ENCODE measurements at regions not wholly inside any gene's neighbourhood (a gene's known extent, or its start where the extent isn't known, plus 50 kb on each side); places are given as distances from the start of the nearest gene placed in this dataset.
"Not testable (repeated sequence)": the region's sequence is repeated elsewhere in the genome, so short reads cannot be mapped to it uniquely, and the experiment has no call there.

GRCh38 chr2:129468879-129469278 is 510.6 kb upstream of the RAB6C start:
- DNase-seq (ENCODE audit: low read depth): no peak

GRCh38 chr2:129469389-129469788 is 510.1 kb upstream of the RAB6C start:
- no peak for DNase-seq (ENCODE audit: low read depth)

GRCh38 chr2:129469871-129470270 is 509.6 kb upstream of the RAB6C start:
- no peak for DNase-seq (ENCODE audit: low read depth)

- DNase-seq (ENCODE audit: low read depth): no peak
Observed at GRCh38 chr2:129478902-129479517, 500.5 kb upstream of the RAB6C start.

- no peak for DNase-seq (ENCODE audit: low read depth)
Observed at GRCh38 chr2:129479892-129480291, 499.6 kb upstream of the RAB6C start.

GRCh38 chr2:129480790-129481189 is 498.7 kb upstream of the RAB6C start:
- DNase-seq (ENCODE audit: low read depth): no peak

- DNase-seq (ENCODE audit: low read depth): no peak
Observed at GRCh38 chr2:129481306-129482219, 497.9 kb upstream of the RAB6C start.

GRCh38 chr2:129482626-129483025 is 496.8 kb upstream of the RAB6C start:
- DNase-seq (ENCODE audit: low read depth): no peak

GRCh38 chr2:129483366-129483765 is 496.1 kb upstream of the RAB6C start:
- no peak for DNase-seq (ENCODE audit: low read depth)

- DNase-seq (ENCODE audit: low read depth): no peak
Observed at GRCh38 chr2:129484999-129485897, 494.2 kb upstream of the RAB6C start.

GRCh38 chr2:129488376-129488775 is 491.1 kb upstream of the RAB6C start:
- DNase-seq (ENCODE audit: low read depth): no peak

GRCh38 chr2:129490641-129491040 is 488.8 kb upstream of the RAB6C start:
- DNase-seq (ENCODE audit: low read depth): no peak

GRCh38 chr2:129491308-129491707 is 488.2 kb upstream of the RAB6C start:
- no peak for DNase-seq (ENCODE audit: low read depth)

GRCh38 chr2:129492548-129492947 is 486.9 kb upstream of the RAB6C start:
- no peak for DNase-seq (ENCODE audit: low read depth)

GRCh38 chr2:129499747-129500146 is 479.7 kb upstream of the RAB6C start:
- no peak for DNase-seq (ENCODE audit: low read depth)

GRCh38 chr2:129502781-129503180 is 476.7 kb upstream of the RAB6C start:
- DNase-seq (ENCODE audit: low read depth): no peak

- no peak for DNase-seq (ENCODE audit: low read depth)
Observed at GRCh38 chr2:129504646-129505045, 474.8 kb upstream of the RAB6C start.

GRCh38 chr2:129518937-129519336 is 460.5 kb upstream of the RAB6C start:
- no peak for DNase-seq (ENCODE audit: low read depth)

- DNase-seq (ENCODE audit: low read depth): not testable (repeated sequence)
Observed at GRCh38 chr2:129532158-129532557, 447.3 kb upstream of the RAB6C start.

GRCh38 chr2:129548880-129549279 is 430.6 kb upstream of the RAB6C start:
- DNase-seq (ENCODE audit: low read depth): no peak

- DNase-seq (ENCODE audit: low read depth): no peak
Observed at GRCh38 chr2:129550536-129550935, 428.9 kb upstream of the RAB6C start.

- no peak for DNase-seq (ENCODE audit: low read depth)
Observed at GRCh38 chr2:129554373-129554772, 425.1 kb upstream of the RAB6C start.
